Esophagus squamous epithelium (tissue), 5 donors: ENCODE measurements at regions not wholly inside any gene's neighbourhood (a gene's known extent, or its start where the extent isn't known, plus 50 kb on each side); places are given as distances from the start of the nearest gene placed in this dataset.

Source experiments
- DNase-seq: peaks from one replicate; lab custom pipeline; 2025; lab: John Stamatoyannopoulos, UW
- H3K27ac ChIP-seq, 4 donors: fragments of 200-600 bp; sonication (generic); one replicate each; pipeline ENCODE4 v1.5.1; 2016 to 2019; ENCODE audit warnings: mild to moderate bottlenecking in 1 of 4
- H3K27me3 ChIP-seq, 4 donors: fragments of 200-600 bp; sonication (generic); 1 replicate in 3 of 4; 2 replicates in 1 of 4; pipeline versions ENCODE4 v1.5.1 to v1.6.0; 2017 to 2021; ENCODE audit warnings: antibody characterized with exemption in 1 of 4
- H3K36me3 ChIP-seq, 3 donors: fragments of 200-600 bp; sonication (generic); one replicate each; pipeline ENCODE4 v1.5.1; 2016 to 2019
- H3K4me1 ChIP-seq, 3 donors: fragments of 200-600 bp; sonication (generic); one replicate each; pipeline ENCODE4 v1.5.1; 2017 to 2019
- H3K4me3 ChIP-seq, 4 donors: fragments of 200-600 bp; sonication (generic); 1 replicate in 3 of 4; 2 replicates in 1 of 4; pipeline ENCODE4 v1.5.1; 2016 to 2019; ENCODE audit warnings: mild to moderate bottlenecking in 2 of 4, moderate library complexity in 1 of 4
- H3K9me3 ChIP-seq, 3 donors: fragments of 200-600 bp; sonication (generic); one replicate each; pipeline ENCODE4 v1.5.1; 2016 to 2019
- POLR2A ChIP-seq, 4 donors: fragments of 450-650 bp; IDR thresholded peaks; one replicate each; pipeline ENCODE4 v1.6.1; 2017; ENCODE audit warnings: antibody characterized with exemption in 4 of 4, mild to moderate bottlenecking in 4 of 4, moderate library complexity in 3 of 4
- WGBS, 2 donors: methylation state at CpG; one replicate each; pipeline ENCODE4 v1.1.5; 2018; 5-methylcytosine and 5-hydroxymethylcytosine counted together
- intact Hi-C: fragments of 100-400 bp; cut with DNase I; formaldehyde crosslinking; loops from one replicate; pipeline ENCODE4 v1.15.0; 2022
- TF ChIP-seq, protein P1 (sequence below), 6 experiments: fragments of 450-650 bp in 4 of 6; fragments of 200-600 bp in 2 of 6; sonication (generic) in 2 of 6; IDR thresholded peaks; one replicate each; pipeline ENCODE4 v1.5.1; 2016 to 2019; ENCODE audit warnings: antibody characterized with exemption in 6 of 6, mild to moderate bottlenecking in 4 of 6, moderate library complexity in 4 of 6
- donor health status: DM: yes; HTN: yes; CAD: no.

DNA sequence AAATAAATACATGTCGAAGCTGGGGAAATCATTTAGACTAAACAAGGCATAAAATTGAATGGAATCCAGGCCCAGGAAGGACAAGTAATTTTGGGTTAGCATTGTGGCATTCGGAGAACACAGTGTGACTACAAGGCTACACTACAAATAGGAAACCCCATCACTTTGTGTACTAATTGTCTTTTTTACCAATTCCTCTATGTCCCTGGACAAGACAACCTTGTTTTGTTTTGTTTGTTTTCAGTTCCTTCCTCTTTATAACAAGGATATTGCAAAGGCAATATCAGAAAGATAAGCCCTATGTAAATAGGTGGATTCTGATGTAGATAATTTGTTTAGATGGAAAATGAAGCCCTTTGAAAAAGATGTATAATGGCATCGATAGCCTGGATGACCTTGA lies 215.9 kb upstream of the MKLN1 start:
- Histone ChIP-seq H3K9me3 (no peaks in the 10 kb centered on the region), H3K4me1 (peaks cover 6 to 55% (median 13%) of the 10 kb centered on the region in 3 donors), H3K4me3 (peak overlapping the region in 1 of 4 donors; percentile 83), H3K36me3 (no peaks in the 10 kb centered on the region), H3K27ac (peak overlapping the region in 2 of 4 donors; percentile 92 to 99), H3K27me3 (no peaks in the 10 kb centered on the region)
- DNase-seq = no peak
- no peak for TF ChIP-seq POLR2A (IDR thresholded peaks at IDR 0.05)
- intact Hi-C loops = no loop called here
- WGBS, 2 donors = 72 to 82% methylated on average over 3 of the region's 3 CpGs

DNA sequence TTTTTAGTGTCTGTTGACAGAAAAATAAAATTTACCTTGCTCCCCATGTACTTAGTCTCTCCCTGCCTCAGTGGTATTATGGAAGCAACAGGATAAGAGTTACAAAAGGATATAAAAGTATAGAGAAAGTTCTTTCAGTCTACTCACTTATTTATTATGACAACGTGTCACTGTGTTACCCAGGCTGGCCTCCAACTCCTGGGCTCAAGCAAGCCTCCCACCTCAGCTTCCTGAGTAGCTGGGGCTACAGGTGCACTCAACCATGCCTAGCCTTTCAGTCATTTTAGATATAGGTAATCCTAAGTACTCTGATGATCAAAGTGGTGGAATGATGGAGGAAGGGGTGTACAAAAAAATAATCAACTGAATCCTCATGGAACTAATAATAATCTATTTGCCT lies 215.2 kb upstream of the MKLN1 start:
- intact Hi-C loops = no loop called here
- H3K4me3 ChIP-seq = no peak overlapping the region
- no peak overlapping the region for H3K27ac ChIP-seq
- H3K36me3 ChIP-seq = no peaks in the 10 kb centered on the region
- WGBS, 2 donors = 65 to 100% methylated on average over 1 of the region's 1 CpG
- no peak for DNase-seq
- TF ChIP-seq, protein P1, sequence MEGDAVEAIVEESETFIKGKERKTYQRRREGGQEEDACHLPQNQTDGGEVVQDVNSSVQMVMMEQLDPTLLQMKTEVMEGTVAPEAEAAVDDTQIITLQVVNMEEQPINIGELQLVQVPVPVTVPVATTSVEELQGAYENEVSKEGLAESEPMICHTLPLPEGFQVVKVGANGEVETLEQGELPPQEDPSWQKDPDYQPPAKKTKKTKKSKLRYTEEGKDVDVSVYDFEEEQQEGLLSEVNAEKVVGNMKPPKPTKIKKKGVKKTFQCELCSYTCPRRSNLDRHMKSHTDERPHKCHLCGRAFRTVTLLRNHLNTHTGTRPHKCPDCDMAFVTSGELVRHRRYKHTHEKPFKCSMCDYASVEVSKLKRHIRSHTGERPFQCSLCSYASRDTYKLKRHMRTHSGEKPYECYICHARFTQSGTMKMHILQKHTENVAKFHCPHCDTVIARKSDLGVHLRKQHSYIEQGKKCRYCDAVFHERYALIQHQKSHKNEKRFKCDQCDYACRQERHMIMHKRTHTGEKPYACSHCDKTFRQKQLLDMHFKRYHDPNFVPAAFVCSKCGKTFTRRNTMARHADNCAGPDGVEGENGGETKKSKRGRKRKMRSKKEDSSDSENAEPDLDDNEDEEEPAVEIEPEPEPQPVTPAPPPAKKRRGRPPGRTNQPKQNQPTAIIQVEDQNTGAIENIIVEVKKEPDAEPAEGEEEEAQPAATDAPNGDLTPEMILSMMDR (IDR thresholded peaks at IDR 0.05) = no peak
- no peak for TF ChIP-seq POLR2A (IDR thresholded peaks at IDR 0.05)
- H3K9me3 ChIP-seq = no peaks in the 10 kb centered on the region
- no peaks in the 10 kb centered on the region for H3K27me3 ChIP-seq
- H3K4me1 ChIP-seq = peaks cover 6 to 49% (median 13%) of the 10 kb centered on the region in 3 donors

DNA sequence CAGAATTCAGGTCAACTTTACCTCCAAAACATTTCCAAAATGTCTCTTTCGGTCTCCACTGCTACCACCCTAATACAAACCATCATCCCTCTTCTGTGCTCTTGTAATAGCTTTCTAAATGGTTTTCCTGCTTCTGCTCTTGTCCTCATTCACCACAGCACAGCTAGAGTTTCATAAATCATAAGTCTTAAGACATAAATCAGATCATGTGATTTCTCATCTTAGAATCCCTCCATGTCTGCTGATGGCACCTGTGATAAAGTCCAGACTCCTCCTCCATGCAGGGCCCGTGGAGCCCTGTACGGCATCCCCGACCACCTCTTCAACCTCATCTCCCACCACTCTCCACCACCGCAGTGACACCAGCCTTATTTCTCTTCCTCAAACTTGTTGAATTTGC lies 212.3 kb upstream of the MKLN1 start:
- no peak overlapping the region for H3K4me3 ChIP-seq
- intact Hi-C loops = no loop called here

DNA sequence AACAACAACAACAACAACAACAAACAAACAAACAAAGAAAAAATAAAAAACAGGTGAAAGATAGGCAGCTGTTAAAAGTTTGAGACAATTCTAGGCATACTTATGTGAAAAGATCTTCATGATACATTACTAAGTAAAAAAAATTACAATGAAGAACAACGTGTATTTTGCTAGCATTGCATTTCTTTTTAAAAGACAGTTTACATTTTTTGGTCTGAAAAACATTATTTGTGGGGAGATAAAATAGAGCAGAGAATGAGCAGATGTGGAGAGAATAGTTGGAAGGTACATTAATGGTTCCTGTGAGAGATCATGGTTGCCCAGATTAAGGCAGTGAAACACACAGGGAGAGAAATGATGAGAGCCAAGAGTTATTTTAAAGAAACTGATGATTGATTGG lies 210.2 kb upstream of the MKLN1 start:
- H3K4me3 ChIP-seq = no peak overlapping the region
- no peak for DNase-seq
- 60 to 69% methylated on average over 1 of the region's 1 CpG for whole genome bisulfite sequencing, 2 donors
- H3K27me3 ChIP-seq = no peaks in the 10 kb centered on the region
- intact Hi-C loops = no loop called here
- H3K9me3 ChIP-seq = no peaks in the 10 kb centered on the region
- H3K4me1 ChIP-seq = no peaks in the 10 kb centered on the region
- no peak overlapping the region for H3K27ac ChIP-seq
- TF ChIP-seq, protein P1 (IDR thresholded peaks at IDR 0.05) = no peak
- no peak for TF ChIP-seq POLR2A (IDR thresholded peaks at IDR 0.05)
- H3K36me3 ChIP-seq = no peaks in the 10 kb centered on the region

More for the DNA sequence above, 212.3 kb upstream of the MKLN1 start:
- WGBS, 2 donors = 72 to 78% methylated on average over 5 of the region's 5 CpGs
- no peak overlapping the region for H3K27ac ChIP-seq
- DNase-seq = no peak
- H3K36me3 ChIP-seq = no peaks in the 10 kb centered on the region
- peaks cover 4 to 20% (median 5%) of the 10 kb centered on the region in 3 donors for H3K4me1 ChIP-seq
- H3K27me3 ChIP-seq = no peaks in the 10 kb centered on the region
- no peaks in the 10 kb centered on the region for H3K9me3 ChIP-seq
- TF ChIP-seq, protein P1 (IDR thresholded peaks at IDR 0.05) = no peak
- no peak for TF ChIP-seq POLR2A (IDR thresholded peaks at IDR 0.05)

DNA sequence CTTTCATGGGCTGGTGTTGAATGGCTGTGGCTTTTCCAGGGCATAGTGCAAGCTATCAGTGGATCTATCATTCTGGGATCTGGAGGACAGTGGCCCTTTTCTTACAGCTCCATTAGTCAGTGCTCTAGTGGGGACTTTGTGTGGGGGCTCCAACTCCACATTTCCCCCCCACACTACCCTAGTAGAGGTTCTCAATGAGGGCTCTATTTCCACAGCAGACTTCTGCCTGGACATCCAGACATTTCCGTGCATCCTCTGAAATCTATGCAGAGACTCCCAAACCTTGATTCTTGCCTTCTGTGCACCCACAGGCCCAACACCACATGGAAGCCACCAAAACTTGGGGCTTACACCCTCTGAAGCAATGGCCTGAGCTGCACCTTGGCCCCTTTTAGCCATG lies 208.3 kb upstream of the MKLN1 start:
- Histone ChIP-seq H3K27ac (no peak overlapping the region), H3K36me3 (no peaks in the 10 kb centered on the region), H3K4me3 (no peak overlapping the region), H3K27me3 (peaks cover 0 to 1% (median 0%) of the 10 kb centered on the region in 4 donors), H3K9me3 (no peaks in the 10 kb centered on the region), H3K4me1 (no peaks in the 10 kb centered on the region)
- DNase-seq = no peak
- no peak for TF ChIP-seq POLR2A (IDR thresholded peaks at IDR 0.05)
- TF ChIP-seq, protein P1 (IDR thresholded peaks at IDR 0.05) = no peak
- 88 to 100% methylated on average over 1 of the region's 1 CpG for WGBS, 2 donors
- intact Hi-C loops = no loop called here

DNA sequence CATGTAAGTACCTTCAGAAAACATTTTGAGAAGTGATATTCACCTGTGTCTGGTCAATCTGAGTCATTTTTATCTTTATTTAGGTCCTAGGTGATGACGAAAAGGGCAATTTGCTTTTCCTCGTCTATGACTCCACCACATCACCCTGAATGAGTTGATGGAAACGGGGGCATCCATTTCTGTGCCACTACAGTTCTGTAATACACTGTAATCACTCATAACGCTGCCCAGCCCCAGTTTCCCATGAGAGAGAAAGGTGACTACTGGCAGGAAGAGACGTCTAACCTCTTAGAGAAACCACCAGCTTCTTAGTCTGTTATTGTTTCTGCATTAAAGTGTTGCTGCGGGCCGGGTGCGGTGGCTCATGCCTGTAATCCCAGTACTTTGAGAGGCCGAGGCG lies 205.3 kb upstream of the MKLN1 start:
- 78 to 90% methylated on average over 4 to 10 of the region's 10 CpGs for WGBS, 2 donors
- TF ChIP-seq, protein P1 (IDR thresholded peaks at IDR 0.05) = no peak
- no peak for TF ChIP-seq POLR2A (IDR thresholded peaks at IDR 0.05)
- no peak for DNase-seq
- Histone ChIP-seq H3K9me3 (no peaks in the 10 kb centered on the region), H3K4me3 (no peak overlapping the region), H3K4me1 (no peaks in the 10 kb centered on the region), H3K27me3 (peaks cover 0 to 5% (median 0%) of the 10 kb centered on the region in 4 donors), H3K36me3 (no peaks in the 10 kb centered on the region), H3K27ac (no peak overlapping the region)
- intact Hi-C loops = no loop called here
